ENCODE measurements at regions not wholly inside any gene's neighbourhood (a gene's known extent, or its start where the extent isn't known, plus 50 kb on each side); places are given as distances from the start of the nearest gene placed in this dataset.

DNA sequence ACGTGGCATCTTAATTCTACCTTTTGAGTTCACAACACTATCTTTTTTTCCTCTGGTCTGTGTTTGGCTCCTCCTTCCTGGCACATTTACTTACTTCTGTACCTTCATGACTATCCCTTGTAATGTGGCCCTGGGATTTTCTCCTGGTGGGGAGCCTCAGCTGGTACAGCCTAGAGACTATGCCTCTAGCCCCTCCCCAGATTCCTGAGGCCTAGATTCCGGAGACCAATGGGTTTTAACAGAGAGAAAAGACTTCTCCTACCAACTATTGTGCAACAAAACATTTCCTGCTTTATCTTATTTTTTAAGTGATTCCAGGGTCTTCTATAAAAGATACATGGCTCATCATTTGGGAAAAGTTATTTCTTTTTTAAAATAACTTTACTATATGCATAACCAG is 216.2 kb upstream of the KRR1 start (continued):
- no peak for TF ChIP-seq ETV6 (CRISPR knock-in tag; IDR thresholded peaks at IDR 0.05)
- TF ChIP-seq ZNF121 (CRISPR knock-in tag; IDR thresholded peaks at IDR 0.05), result no peak
- TF ChIP-seq ATF1 (CRISPR knock-in tag; IDR thresholded peaks at IDR 0.05), result no peak
- no peak for TF ChIP-seq TCF7 (CRISPR knock-in tag; IDR thresholded peaks at IDR 0.05; ENCODE audit: low read depth)
- TF ChIP-seq FOXK1 (CRISPR knock-in tag; IDR thresholded peaks at IDR 0.05), result no peak

DNA sequence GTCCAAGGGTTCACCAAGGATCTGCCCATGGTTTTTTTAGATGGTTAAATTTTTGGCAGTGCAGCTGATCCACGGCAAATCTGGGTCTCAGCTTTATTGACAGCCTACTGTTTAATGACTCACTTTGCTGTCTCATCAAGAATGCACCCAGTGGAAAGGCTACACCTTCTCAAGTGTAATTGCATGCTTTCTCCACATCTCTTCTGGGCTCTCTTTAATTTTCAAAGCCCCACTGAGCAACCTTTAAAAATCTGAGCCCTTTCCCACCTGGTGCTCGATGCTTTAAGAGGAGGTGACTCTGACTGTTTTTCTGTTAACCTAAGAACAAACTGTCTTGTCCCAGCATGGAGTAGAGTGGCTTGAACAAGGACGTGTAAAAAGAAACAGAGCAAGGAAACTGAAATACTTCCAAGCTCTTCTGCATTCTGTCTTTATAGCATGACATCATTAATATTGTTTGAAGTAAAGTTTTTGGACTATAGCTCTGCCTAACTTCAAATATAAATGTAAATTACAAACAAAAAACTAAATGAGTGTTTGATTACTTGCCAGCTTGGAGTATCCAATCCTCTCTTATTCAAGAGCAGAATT is 214.2 kb upstream of the KRR1 start:
- H3K27ac Mint-ChIP-seq, result no peak overlapping the region
- no peak overlapping the region for H3K4me3 Mint-ChIP-seq
- CTCF ChIA-PET, result no interaction called here
- DNase-seq (ENCODE audit: low spot score) (no peak), ATAC-seq (no peak)
- H3K27me3 Mint-ChIP-seq (ENCODE audit: low read depth), result peaks cover 17% of the 10 kb centered on the region
- H3K9me3 Mint-ChIP-seq, result no peaks in the 10 kb centered on the region
- POLR2A ChIA-PET, result no interaction called here
- TF ChIP-seq TEAD1 (CRISPR knock-in tag; IDR thresholded peaks at IDR 0.05) (no peak), SP1 (CRISPR knock-in tag; conservative IDR thresholded peaks at IDR 0.05) (no peak), RELA (CRISPR knock-in tag; IDR thresholded peaks at IDR 0.05; ENCODE audit: borderline replicate concordance) (no peak)
- TF ChIP-seq, protein P1, sequence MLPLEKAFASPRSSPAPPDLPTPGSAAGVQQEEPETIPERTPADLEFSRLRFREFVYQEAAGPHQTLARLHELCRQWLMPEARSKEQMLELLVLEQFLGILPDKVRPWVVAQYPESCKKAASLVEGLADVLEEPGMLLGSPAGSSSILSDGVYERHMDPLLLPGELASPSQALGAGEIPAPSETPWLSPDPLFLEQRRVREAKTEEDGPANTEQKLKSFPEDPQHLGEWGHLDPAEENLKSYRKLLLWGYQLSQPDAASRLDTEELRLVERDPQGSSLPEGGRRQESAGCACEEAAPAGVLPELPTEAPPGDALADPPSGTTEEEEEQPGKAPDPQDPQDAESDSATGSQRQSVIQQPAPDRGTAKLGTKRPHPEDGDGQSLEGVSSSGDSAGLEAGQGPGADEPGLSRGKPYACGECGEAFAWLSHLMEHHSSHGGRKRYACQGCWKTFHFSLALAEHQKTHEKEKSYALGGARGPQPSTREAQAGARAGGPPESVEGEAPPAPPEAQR (CRISPR knock-in tag; IDR thresholded peaks at IDR 0.05), result no peak
- TF ChIP-seq, protein P2, sequence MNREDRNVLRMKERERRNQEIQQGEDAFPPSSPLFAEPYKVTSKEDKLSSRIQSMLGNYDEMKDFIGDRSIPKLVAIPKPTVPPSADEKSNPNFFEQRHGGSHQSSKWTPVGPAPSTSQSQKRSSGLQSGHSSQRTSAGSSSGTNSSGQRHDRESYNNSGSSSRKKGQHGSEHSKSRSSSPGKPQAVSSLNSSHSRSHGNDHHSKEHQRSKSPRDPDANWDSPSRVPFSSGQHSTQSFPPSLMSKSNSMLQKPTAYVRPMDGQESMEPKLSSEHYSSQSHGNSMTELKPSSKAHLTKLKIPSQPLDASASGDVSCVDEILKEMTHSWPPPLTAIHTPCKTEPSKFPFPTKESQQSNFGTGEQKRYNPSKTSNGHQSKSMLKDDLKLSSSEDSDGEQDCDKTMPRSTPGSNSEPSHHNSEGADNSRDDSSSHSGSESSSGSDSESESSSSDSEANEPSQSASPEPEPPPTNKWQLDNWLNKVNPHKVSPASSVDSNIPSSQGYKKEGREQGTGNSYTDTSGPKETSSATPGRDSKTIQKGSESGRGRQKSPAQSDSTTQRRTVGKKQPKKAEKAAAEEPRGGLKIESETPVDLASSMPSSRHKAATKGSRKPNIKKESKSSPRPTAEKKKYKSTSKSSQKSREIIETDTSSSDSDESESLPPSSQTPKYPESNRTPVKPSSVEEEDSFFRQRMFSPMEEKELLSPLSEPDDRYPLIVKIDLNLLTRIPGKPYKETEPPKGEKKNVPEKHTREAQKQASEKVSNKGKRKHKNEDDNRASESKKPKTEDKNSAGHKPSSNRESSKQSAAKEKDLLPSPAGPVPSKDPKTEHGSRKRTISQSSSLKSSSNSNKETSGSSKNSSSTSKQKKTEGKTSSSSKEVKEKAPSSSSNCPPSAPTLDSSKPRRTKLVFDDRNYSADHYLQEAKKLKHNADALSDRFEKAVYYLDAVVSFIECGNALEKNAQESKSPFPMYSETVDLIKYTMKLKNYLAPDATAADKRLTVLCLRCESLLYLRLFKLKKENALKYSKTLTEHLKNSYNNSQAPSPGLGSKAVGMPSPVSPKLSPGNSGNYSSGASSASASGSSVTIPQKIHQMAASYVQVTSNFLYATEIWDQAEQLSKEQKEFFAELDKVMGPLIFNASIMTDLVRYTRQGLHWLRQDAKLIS (CRISPR knock-in tag; IDR thresholded peaks at IDR 0.05; ENCODE audit: borderline replicate concordance), result no peak
- peaks cover 56% of the 10 kb centered on the region for H3K4me1 Mint-ChIP-seq
- no peaks in the 10 kb centered on the region for H3K36me3 Mint-ChIP-seq

DNA sequence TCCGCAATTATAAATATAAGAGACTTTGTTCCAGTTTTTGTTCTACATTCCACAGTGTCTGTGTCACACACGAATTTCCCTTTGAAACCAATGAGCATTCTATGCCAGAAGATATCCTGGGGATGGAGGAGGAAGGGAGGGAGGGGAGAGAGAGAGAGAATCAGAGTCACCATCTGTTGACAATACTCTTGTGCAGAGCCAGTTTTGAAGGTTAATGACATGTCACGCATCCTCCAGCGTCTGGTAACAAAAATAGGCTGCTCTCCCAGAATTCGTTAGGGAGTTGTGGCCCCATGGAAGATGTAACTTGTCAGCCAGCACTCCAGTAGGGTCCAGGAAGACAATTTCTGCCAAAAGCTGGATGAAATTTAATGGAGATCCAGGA is 213.5 kb upstream of the KRR1 start:
- no peak overlapping the region for H3K4me3 Mint-ChIP-seq
- H3K27ac Mint-ChIP-seq, result no peak overlapping the region
- CTCF ChIA-PET, result no interaction called here
- no peaks in the 10 kb centered on the region for H3K36me3 Mint-ChIP-seq
- peaks cover 22% of the 10 kb centered on the region for H3K27me3 Mint-ChIP-seq (ENCODE audit: low read depth)
- ATAC-seq (no peak), DNase-seq (ENCODE audit: low spot score) (no peak)
- no peaks in the 10 kb centered on the region for H3K9me3 Mint-ChIP-seq
- peaks cover 63% of the 10 kb centered on the region for H3K4me1 Mint-ChIP-seq
- POLR2A ChIA-PET, result no interaction called here
- TF ChIP-seq NR2C2 (CRISPR knock-in tag; IDR thresholded peaks at IDR 0.05) (no peak), ZBTB21 (CRISPR knock-in tag; IDR thresholded peaks at IDR 0.05; ENCODE audit: borderline replicate concordance) (no peak), SOX15 (CRISPR knock-in tag; IDR thresholded peaks at IDR 0.05) (no peak), ELF4 (CRISPR knock-in tag; IDR thresholded peaks at IDR 0.05; ENCODE audit: low read depth) (no peak), PRRX2 (CRISPR knock-in tag; IDR thresholded peaks at IDR 0.05) (no peak), NFYB (CRISPR knock-in tag; conservative IDR thresholded peaks at IDR 0.05; ENCODE audit: low read depth) (no peak), ZNF263 (CRISPR knock-in tag; IDR thresholded peaks at IDR 0.05; ENCODE audit: low read depth) (no peak)
- TF ChIP-seq, protein P3, sequence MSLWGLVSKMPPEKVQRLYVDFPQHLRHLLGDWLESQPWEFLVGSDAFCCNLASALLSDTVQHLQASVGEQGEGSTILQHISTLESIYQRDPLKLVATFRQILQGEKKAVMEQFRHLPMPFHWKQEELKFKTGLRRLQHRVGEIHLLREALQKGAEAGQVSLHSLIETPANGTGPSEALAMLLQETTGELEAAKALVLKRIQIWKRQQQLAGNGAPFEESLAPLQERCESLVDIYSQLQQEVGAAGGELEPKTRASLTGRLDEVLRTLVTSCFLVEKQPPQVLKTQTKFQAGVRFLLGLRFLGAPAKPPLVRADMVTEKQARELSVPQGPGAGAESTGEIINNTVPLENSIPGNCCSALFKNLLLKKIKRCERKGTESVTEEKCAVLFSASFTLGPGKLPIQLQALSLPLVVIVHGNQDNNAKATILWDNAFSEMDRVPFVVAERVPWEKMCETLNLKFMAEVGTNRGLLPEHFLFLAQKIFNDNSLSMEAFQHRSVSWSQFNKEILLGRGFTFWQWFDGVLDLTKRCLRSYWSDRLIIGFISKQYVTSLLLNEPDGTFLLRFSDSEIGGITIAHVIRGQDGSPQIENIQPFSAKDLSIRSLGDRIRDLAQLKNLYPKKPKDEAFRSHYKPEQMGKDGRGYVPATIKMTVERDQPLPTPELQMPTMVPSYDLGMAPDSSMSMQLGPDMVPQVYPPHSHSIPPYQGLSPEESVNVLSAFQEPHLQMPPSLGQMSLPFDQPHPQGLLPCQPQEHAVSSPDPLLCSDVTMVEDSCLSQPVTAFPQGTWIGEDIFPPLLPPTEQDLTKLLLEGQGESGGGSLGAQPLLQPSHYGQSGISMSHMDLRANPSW (CRISPR knock-in tag; conservative IDR thresholded peaks at IDR 0.05; ENCODE audit: low read depth), result no peak
- TF ChIP-seq, protein P4, sequence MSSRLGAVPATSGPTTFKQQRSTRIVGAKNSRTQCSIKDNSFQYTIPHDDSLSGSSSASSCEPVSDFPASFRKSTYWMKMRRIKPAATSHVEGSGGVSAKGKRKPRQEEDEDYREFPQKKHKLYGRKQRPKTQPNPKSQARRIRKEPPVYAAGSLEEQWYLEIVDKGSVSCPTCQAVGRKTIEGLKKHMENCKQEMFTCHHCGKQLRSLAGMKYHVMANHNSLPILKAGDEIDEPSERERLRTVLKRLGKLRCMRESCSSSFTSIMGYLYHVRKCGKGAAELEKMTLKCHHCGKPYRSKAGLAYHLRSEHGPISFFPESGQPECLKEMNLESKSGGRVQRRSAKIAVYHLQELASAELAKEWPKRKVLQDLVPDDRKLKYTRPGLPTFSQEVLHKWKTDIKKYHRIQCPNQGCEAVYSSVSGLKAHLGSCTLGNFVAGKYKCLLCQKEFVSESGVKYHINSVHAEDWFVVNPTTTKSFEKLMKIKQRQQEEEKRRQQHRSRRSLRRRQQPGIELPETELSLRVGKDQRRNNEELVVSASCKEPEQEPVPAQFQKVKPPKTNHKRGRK (CRISPR knock-in tag; IDR thresholded peaks at IDR 0.05; ENCODE audit: borderline replicate concordance), result no peak
- TF ChIP-seq, protein P5, sequence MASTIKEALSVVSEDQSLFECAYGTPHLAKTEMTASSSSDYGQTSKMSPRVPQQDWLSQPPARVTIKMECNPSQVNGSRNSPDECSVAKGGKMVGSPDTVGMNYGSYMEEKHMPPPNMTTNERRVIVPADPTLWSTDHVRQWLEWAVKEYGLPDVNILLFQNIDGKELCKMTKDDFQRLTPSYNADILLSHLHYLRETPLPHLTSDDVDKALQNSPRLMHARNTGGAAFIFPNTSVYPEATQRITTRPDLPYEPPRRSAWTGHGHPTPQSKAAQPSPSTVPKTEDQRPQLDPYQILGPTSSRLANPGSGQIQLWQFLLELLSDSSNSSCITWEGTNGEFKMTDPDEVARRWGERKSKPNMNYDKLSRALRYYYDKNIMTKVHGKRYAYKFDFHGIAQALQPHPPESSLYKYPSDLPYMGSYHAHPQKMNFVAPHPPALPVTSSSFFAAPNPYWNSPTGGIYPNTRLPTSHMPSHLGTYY (CRISPR knock-in tag; IDR thresholded peaks at IDR 0.05), result no peak
- TF ChIP-seq, protein P6, sequence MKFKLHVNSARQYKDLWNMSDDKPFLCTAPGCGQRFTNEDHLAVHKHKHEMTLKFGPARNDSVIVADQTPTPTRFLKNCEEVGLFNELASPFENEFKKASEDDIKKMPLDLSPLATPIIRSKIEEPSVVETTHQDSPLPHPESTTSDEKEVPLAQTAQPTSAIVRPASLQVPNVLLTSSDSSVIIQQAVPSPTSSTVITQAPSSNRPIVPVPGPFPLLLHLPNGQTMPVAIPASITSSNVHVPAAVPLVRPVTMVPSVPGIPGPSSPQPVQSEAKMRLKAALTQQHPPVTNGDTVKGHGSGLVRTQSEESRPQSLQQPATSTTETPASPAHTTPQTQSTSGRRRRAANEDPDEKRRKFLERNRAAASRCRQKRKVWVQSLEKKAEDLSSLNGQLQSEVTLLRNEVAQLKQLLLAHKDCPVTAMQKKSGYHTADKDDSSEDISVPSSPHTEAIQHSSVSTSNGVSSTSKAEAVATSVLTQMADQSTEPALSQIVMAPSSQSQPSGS (CRISPR knock-in tag; IDR thresholded peaks at IDR 0.05; ENCODE audit: borderline replicate concordance, low read depth), result no peak
- TF ChIP-seq, protein P7, sequence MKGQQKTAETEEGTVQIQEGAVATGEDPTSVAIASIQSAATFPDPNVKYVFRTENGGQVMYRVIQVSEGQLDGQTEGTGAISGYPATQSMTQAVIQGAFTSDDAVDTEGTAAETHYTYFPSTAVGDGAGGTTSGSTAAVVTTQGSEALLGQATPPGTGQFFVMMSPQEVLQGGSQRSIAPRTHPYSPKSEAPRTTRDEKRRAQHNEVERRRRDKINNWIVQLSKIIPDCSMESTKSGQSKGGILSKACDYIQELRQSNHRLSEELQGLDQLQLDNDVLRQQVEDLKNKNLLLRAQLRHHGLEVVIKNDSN (CRISPR knock-in tag; IDR thresholded peaks at IDR 0.05), result no peak

Data from WTC11 (cell line).